Stimulated activated naive CD8-positive, alpha-beta T cell treated with anti-CD3 and anti-CD28 coated beads, Interleukin-15, Interleukin-2, amounts not matched to agents 100 ng/mL and 50 ng/mL, for 24 hours (primary cell): ENCODE measurements at regions not wholly inside any gene's neighbourhood (a gene's known extent, or its start where the extent isn't known, plus 50 kb on each side); places are given as distances from the start of the nearest gene placed in this dataset.
"Not testable (repeated sequence)": the region's sequence is repeated elsewhere in the genome, so short reads cannot be mapped to it uniquely, and the experiment has no call there.

ENCODE experiments used
- H3K27ac Mint-ChIP-seq: one replicate; pipeline ENCODE4 v1.8.0; 2021; ENCODE audit warnings: mild to moderate bottlenecking, mixed read lengths
- H3K27me3 Mint-ChIP-seq: one replicate; pipeline ENCODE4 v1.8.0; 2021; ENCODE audit warnings: mixed read lengths
- H3K36me3 Mint-ChIP-seq: one replicate; pipeline ENCODE4 v1.8.0; 2021; ENCODE audit warnings: low read depth, mixed read lengths
- H3K4me1 Mint-ChIP-seq: one replicate; pipeline ENCODE4 v1.8.0; 2021; ENCODE audit warnings: low read depth, mixed read lengths
- H3K4me3 Mint-ChIP-seq: one replicate; pipeline ENCODE4 v1.8.0; 2021; ENCODE audit warnings: mild to moderate bottlenecking, mixed read lengths
- H3K9me3 Mint-ChIP-seq: one replicate; pipeline ENCODE4 v1.8.0; 2021; ENCODE audit warnings: mixed read lengths

GRCh38 chr6:67880343-67880742 is 754.7 kb upstream of the ADGRB3 start:
- not testable (repeated sequence) for H3K4me1 Mint-ChIP-seq, H3K27ac Mint-ChIP-seq, H3K27me3 Mint-ChIP-seq, H3K36me3 Mint-ChIP-seq, H3K4me3 Mint-ChIP-seq, H3K9me3 Mint-ChIP-seq

GRCh38 chr6:67879928-67880327 is 755.2 kb upstream of the ADGRB3 start:
- H3K9me3 Mint-ChIP-seq, H3K36me3 Mint-ChIP-seq, H3K4me3 Mint-ChIP-seq, H3K4me1 Mint-ChIP-seq, H3K27ac Mint-ChIP-seq, H3K27me3 Mint-ChIP-seq: not testable (repeated sequence)

DNA sequence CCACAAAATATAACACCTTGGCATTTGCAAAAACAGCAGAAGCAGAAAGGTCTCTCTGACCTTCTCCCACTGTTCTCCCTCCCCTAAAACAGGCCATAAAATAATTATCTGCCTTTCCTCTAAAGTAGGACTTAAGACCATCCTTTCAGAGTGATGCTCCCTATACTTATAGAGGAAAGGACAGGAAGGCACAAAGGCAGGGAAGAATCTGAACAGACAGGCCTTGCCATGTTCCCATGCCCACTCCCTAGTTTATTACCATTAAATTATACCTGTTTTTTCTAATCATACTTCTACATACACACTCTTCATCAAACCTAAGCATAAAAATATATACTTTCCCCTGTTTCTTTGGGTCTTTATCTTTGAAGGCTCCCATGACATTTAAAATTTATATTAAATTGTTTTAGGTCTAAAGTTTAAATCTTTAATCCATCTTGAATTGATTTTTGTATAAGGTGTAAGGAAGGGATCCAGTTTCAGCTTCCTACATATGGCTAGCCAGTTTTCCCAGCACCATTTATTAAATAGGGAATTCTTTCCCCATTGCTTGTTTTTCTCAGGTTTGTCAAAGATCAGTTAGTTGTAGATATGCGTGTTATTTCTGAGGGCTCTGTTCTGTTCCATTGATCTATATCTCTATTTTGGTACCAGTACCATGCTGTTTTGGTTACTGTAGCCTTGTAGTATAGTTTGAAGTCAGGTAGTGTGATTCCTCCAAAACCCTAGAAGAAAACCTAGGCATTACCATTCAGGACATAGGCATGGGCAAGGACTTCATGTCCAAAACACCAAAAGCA is 755.8 kb upstream of the ADGRB3 start:
- H3K9me3 Mint-ChIP-seq, H3K27ac Mint-ChIP-seq, H3K36me3 Mint-ChIP-seq, H3K27me3 Mint-ChIP-seq, H3K4me1 Mint-ChIP-seq, H3K4me3 Mint-ChIP-seq: not testable (repeated sequence)

DNA sequence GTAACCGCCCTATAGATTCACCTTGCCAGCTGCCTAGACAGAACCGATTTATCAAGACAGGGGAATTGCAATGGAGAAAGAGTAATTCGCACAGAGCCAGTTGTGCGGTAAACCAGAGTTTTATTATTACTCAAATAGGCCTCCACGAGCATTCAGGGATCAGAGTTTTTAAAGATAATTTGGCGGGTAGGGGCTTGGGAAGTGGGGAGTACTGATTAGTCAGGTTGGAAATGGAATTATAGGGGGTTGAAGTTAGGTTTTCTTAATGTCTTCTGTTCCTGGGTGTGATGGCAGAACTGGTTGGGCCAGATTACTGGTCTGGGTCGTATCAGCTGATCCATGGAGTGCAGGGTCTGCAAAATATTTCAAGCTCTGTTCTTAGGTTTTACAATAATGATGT is 756.9 kb upstream of the ADGRB3 start:
- not testable (repeated sequence) for H3K9me3 Mint-ChIP-seq, H3K27ac Mint-ChIP-seq, H3K4me3 Mint-ChIP-seq, H3K36me3 Mint-ChIP-seq, H3K27me3 Mint-ChIP-seq, H3K4me1 Mint-ChIP-seq

GRCh38 chr6:67877288-67877687 is 757.8 kb upstream of the ADGRB3 start:
- Mint-ChIP-seq H3K4me3 (no peak overlapping the region), H3K4me1 (no peaks in the 10 kb centered on the region), H3K27me3 (no peaks in the 10 kb centered on the region), H3K36me3 (no peaks in the 10 kb centered on the region), H3K27ac (no peak overlapping the region), H3K9me3 (peaks cover 9% of the 10 kb centered on the region)

DNA sequence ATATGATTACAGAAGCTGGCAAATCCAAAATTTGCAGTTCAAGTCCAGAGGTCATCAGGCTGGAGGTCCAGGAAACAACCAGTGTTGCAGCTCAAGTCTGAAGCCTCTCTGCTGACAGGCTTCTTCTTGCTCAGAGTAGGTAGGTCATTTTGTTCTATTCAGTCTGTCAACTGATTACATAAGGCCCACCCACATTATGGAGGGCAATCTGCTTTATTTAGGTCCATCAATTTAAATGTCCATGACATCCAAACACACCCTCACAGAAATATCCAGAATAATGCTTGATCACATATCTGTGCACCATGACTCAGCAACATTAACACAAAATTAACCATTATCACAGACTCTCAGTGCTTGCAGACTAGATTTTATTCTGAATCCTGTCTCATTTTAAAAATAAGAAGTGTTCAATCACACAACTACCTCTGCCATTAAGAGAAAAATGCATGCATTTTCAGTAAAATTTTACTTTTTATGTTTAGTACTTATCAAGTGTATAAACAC is 759.2 kb upstream of the ADGRB3 start:
- Mint-ChIP-seq H3K4me1 (no peaks in the 10 kb centered on the region), H3K4me3 (no peak overlapping the region), H3K36me3 (no peaks in the 10 kb centered on the region)

DNA sequence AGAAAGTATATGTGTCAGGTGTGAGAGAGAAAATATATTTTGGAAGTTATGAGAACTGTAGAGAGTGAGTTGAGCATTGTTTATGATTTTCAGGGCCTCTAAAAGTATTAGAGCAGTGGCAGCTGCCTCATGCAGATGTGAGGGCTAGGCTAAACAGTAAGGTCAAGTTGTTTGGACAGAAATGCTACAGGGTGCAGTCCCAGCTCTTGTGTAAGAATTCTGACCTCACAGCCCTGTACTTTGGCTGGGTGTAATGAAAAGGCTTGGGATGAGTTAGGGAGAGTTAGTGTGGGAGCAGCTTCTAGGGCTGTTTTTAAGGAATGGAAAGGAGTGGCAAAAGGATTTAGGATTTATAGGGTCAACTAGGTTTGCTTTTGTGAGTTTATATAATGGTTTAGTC is 764.8 kb upstream of the ADGRB3 start:
- peaks cover 9% of the 10 kb centered on the region for H3K9me3 Mint-ChIP-seq
- H3K36me3 Mint-ChIP-seq = no peaks in the 10 kb centered on the region
- H3K27ac Mint-ChIP-seq = no peak overlapping the region
- H3K27me3 Mint-ChIP-seq = no peaks in the 10 kb centered on the region
- no peaks in the 10 kb centered on the region for H3K4me1 Mint-ChIP-seq
- H3K4me3 Mint-ChIP-seq = no peak overlapping the region

More for the DNA sequence above, 759.2 kb upstream of the ADGRB3 start:
- Mint-ChIP-seq H3K9me3 (peaks cover 9% of the 10 kb centered on the region), H3K27ac (no peak overlapping the region), H3K27me3 (no peaks in the 10 kb centered on the region)

- H3K27ac Mint-ChIP-seq = no peak overlapping the region
- H3K27me3 Mint-ChIP-seq = no peaks in the 10 kb centered on the region
Observed at GRCh38 chr6:67863346-67863745, 771.7 kb upstream of the ADGRB3 start.

GRCh38 chr6:67854098-67854497 is 781.0 kb upstream of the ADGRB3 start:
- H3K4me1 Mint-ChIP-seq = no peaks in the 10 kb centered on the region
- H3K4me3 Mint-ChIP-seq = no peak overlapping the region
- H3K27ac Mint-ChIP-seq = no peak overlapping the region
- H3K36me3 Mint-ChIP-seq = no peaks in the 10 kb centered on the region
- peaks cover 9% of the 10 kb centered on the region for H3K9me3 Mint-ChIP-seq
- H3K27me3 Mint-ChIP-seq = no peaks in the 10 kb centered on the region

More at GRCh38 chr6:67863346-67863745, 771.7 kb upstream of the ADGRB3 start:
- peaks cover 3% of the 10 kb centered on the region for H3K9me3 Mint-ChIP-seq
- H3K4me3 Mint-ChIP-seq = no peak overlapping the region
- no peaks in the 10 kb centered on the region for H3K36me3 Mint-ChIP-seq
- no peaks in the 10 kb centered on the region for H3K4me1 Mint-ChIP-seq

- H3K27ac Mint-ChIP-seq = no peak overlapping the region
- H3K9me3 Mint-ChIP-seq = peaks cover 18% of the 10 kb centered on the region
- H3K4me1 Mint-ChIP-seq = no peaks in the 10 kb centered on the region
- no peak overlapping the region for H3K4me3 Mint-ChIP-seq
- H3K36me3 Mint-ChIP-seq = no peaks in the 10 kb centered on the region
- no peaks in the 10 kb centered on the region for H3K27me3 Mint-ChIP-seq
Observed at GRCh38 chr6:67839818-67840217, 795.3 kb upstream of the ADGRB3 start.

DNA sequence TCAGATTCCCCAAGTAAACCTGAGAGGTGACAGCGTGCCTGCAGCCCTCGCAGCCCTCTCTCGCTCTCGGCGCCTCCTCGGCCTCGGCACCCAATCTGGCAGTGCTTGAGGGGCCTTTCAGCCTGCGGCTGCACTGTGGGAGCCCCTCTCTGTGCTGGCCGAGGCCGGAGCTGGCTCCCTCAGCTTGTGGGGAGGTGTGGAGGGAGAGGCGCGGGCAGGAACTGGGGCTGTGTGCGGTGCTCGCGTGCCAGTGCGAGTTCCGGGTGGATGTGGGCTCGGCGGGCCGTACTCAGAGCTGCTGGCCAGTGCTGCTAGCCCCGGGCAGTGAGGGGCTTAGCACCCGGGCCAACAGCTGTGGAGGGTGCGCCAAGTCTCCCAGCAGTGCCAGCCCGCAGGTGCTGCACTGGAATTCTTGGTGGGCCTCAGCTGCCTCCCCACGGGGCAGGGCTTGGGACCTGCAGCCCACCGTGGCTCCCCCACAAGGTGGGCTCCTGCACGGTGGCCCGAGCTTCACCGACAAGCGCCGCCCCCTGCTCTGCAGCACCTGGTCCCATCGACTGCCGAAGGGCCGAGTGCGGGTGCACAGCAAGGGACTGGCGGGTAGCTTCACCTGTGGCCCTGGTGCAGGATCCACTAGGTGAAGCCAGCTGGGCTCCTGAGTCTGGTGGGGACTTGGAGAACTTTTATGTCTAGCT is 809.7 kb upstream of the ADGRB3 start:
- H3K9me3 Mint-ChIP-seq = peaks cover 14% of the 10 kb centered on the region
- no peaks in the 10 kb centered on the region for H3K27me3 Mint-ChIP-seq
- no peak overlapping the region for H3K4me3 Mint-ChIP-seq
- H3K4me1 Mint-ChIP-seq = no peaks in the 10 kb centered on the region
- no peak overlapping the region for H3K27ac Mint-ChIP-seq
- H3K36me3 Mint-ChIP-seq = no peaks in the 10 kb centered on the region

GRCh38 chr6:67818322-67818721 is 816.8 kb upstream of the ADGRB3 start:
- Mint-ChIP-seq H3K27me3 (no peaks in the 10 kb centered on the region), H3K27ac (no peak overlapping the region), H3K36me3 (no peaks in the 10 kb centered on the region), H3K4me1 (no peaks in the 10 kb centered on the region), H3K4me3 (no peak overlapping the region), H3K9me3 (peaks cover 36% of the 10 kb centered on the region)

- H3K27me3 Mint-ChIP-seq = no peaks in the 10 kb centered on the region
- H3K4me1 Mint-ChIP-seq = no peaks in the 10 kb centered on the region
- no peak overlapping the region for H3K27ac Mint-ChIP-seq
- H3K36me3 Mint-ChIP-seq = no peaks in the 10 kb centered on the region
- no peak overlapping the region for H3K4me3 Mint-ChIP-seq
- peaks cover 30% of the 10 kb centered on the region for H3K9me3 Mint-ChIP-seq
Observed at GRCh38 chr6:67815623-67816022, 819.5 kb upstream of the ADGRB3 start.

- H3K27me3 Mint-ChIP-seq = no peaks in the 10 kb centered on the region
- H3K9me3 Mint-ChIP-seq = peaks cover 30% of the 10 kb centered on the region
- H3K27ac Mint-ChIP-seq = no peak overlapping the region
- no peaks in the 10 kb centered on the region for H3K4me1 Mint-ChIP-seq
- no peak overlapping the region for H3K4me3 Mint-ChIP-seq
- no peaks in the 10 kb centered on the region for H3K36me3 Mint-ChIP-seq
Observed at GRCh38 chr6:67814262-67814661, 820.8 kb upstream of the ADGRB3 start.

- H3K36me3 Mint-ChIP-seq = no peaks in the 10 kb centered on the region
- H3K4me3 Mint-ChIP-seq = no peak overlapping the region
- H3K27ac Mint-ChIP-seq = no peak overlapping the region
- no peaks in the 10 kb centered on the region for H3K27me3 Mint-ChIP-seq
- no peaks in the 10 kb centered on the region for H3K4me1 Mint-ChIP-seq
- peaks cover 30% of the 10 kb centered on the region for H3K9me3 Mint-ChIP-seq
Observed at GRCh38 chr6:67812693-67813092, 822.4 kb upstream of the ADGRB3 start.
